GM21723 (cell line): ENCODE measurements at regions not wholly inside any gene's neighbourhood (a gene's known extent, or its start where the extent isn't known, plus 50 kb on each side); places are given as distances from the start of the nearest gene placed in this dataset.

Experiments
- ATAC-seq: cut with Tn5 transposase; IDR thresholded peaks from one replicate; pipeline ENCODE4 v1.9.1; 2021; ENCODE audit warnings: mild to moderate bottlenecking, moderate library complexity; ENCODE audit not compliant: unreplicated experiment

- no peak for ATAC-seq
Measured at GRCh38 chr4:144302704-144303536, 162.4 kb upstream of the GYPA start.

DNA sequence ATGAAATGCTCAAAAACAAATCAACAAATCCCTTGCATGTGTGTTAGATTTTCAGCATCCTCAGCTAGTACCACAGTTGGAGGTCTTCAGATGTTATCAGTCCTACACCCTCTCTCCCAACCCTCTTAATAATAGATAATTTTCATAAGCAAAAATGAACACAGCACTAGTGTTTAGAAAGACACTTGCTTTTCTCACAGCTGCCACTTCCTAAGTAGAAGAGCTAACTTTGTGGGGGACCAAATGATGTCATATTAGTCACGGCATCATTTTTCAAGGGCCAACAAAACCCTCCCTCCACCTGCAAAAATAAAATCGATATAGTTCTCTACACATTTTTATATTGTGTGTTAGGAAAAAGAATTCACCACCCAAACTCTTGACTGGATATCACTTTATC is 163.5 kb upstream of the GYPA start:
- no peak for ATAC-seq

DNA sequence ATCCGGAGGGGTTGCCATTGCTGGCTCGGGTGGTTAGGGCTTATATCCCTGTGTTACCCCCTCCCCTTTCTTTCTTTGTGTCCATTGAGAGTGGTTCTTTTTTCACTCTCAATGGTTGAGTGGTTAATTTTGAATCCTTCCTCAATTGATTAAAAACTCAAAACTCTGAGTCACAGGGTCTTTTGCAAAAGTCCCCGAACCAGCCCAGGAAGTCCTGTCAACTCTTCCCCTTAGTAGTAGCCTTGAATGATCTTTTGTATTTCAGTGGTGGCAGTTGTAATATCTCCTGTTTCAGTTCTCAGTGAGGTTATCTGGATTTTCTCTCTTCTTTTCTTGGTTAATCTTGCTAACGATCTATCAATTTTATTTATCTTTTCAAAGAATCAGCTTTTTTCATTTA is 170.0 kb upstream of the GYPA start:
- ATAC-seq = no peak

DNA sequence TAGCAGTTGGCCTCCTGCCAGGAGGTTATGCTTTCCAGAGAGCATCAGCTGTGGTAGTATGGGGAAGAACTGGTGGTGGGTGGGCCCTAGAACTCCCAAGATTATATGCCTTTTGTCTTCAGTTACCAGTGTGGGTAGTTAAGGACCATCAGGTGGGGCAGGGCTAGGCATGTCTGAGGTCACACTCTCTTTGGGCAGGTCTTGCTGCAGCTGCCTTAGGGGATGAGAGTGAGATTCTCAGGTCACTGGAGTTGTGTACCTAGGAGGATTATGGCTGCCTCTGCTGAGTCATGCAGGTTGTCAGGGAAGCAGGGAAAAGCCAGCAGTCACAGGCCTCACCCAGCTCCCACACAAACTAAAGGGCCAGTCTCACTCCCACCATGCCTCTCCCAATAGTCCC is 172.9 kb upstream of the GYPA start:
- no peak for ATAC-seq

GRCh38 chr4:144316869-144317268 is 176.4 kb upstream of the GYPA start:
- no peak for ATAC-seq

GRCh38 chr4:144318797-144319196 is 178.3 kb upstream of the GYPA start:
- ATAC-seq = no peak

DNA sequence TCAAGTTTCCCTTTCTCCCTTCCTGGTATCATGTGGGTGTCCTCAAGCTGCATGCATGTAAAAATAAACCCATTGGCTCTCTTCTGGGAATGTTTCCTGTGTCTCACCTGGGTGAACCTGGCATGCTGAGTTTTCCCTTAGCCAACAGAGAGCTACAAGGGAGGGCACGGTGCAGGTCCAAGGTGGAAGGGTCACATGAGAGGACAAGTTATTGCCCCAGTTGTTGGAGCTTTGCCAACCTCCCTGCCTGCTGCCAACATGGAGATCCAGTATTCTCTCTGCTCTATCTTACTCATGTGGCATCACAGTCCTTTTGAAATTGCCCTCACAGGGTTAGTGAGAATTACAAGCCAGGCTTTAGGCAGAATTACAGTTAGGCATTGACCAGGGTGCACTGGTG is 196.1 kb upstream of the GYPA start:
- no peak for ATAC-seq

DNA sequence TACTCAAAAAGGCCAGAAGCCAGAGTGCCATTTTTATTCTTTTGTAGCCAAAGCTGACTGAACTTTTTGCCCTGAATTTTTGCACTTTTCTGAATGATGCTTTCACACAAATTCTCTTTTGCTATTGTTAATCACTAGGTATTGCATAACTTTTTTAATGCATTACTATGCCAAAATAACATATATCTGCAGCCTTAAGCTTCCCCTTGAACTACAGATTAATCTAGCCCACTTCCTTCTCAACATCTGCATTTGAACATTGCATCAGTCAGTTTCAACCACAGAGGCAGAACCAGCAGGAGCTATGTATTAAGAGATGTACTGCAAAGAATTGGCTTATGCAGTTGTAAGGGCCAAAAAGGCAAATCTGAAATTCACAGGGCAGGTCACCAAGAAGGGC is 197.6 kb upstream of the GYPA start:
- peak; percentile 81 for ATAC-seq

- ATAC-seq = no peak
Measured at GRCh38 chr4:144338834-144339233, 198.3 kb upstream of the GYPA start.

DNA sequence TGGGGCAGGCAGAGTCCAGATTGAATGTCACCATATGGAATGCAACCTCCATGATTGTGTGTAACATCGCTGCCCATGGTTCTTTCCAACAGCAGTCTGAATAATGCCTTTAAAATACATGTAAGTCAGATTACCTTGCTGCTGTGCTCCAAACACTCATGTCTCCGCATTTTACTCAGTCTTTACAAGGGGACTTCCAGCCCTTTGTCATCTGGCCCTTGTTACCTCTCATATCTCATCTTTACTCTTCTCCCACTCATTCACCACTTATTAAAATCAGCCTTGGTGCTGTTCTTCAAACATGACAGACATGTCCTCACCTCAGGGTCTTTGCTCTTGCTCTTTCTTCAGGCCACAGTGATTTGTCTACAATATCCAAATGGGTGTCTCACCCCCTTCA is 200.4 kb upstream of the GYPA start:
- ATAC-seq = no peak

GRCh38 chr4:144342949-144343760 is 202.6 kb upstream of the GYPA start:
- no peak for ATAC-seq

- no peak for ATAC-seq
Measured at GRCh38 chr4:144347121-144347520, 206.6 kb upstream of the GYPA start.

DNA sequence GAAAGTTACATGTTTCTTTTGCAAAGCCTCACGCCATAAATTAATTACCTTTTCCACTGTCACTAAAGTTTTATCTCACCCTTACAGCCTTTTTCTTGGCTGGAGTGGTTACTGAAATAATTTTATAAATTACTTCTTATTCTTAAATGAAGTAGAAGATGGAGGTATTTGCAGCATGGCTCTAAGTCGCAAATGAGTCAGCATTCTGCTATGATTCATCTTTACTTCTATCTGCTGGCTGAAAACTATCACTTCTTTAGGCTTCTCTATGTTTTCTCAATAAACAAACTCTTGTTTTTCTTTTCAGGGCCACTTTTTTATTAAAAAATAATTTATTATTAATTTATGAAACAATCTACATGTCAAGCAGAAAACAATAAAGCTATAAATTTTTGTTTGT is 210.2 kb upstream of the GYPA start:
- ATAC-seq = no peak

DNA sequence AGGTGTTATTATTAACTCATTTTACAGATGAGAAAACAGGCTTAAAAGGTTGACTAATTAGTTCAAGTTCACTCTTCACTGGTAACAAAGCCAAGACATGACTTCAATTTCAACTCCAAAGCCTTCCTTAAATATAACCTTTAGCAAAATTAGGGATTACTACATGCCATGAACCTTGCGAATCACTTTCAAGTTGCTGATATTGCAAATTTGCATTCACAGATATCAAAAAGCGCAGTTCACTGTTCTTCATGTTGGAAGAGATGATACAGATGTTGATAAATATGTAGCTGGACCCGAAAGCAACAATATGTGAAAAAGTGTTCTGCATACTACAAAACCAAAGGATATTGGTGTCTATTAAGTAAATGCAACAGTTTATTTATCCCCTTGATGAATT is 210.8 kb upstream of the GYPA start:
- ATAC-seq = no peak

- ATAC-seq = no peak
Measured at GRCh38 chr4:144353292-144353691, 212.8 kb upstream of the GYPA start.

GRCh38 chr4:144355811-144356757 is 215.6 kb upstream of the GYPA start:
- peak; percentile 97 for ATAC-seq

- ATAC-seq = no peak
Measured at GRCh38 chr4:144356941-144357381, 216.4 kb upstream of the GYPA start.

GRCh38 chr4:144357975-144358374 is 217.5 kb upstream of the GYPA start:
- peak; percentile 47 for ATAC-seq

- ATAC-seq = no peak
Measured at GRCh38 chr4:144360146-144360793, 219.8 kb upstream of the GYPA start.

GRCh38 chr4:144362366-144362765 is 221.8 kb upstream of the GYPA start:
- no peak for ATAC-seq

DNA sequence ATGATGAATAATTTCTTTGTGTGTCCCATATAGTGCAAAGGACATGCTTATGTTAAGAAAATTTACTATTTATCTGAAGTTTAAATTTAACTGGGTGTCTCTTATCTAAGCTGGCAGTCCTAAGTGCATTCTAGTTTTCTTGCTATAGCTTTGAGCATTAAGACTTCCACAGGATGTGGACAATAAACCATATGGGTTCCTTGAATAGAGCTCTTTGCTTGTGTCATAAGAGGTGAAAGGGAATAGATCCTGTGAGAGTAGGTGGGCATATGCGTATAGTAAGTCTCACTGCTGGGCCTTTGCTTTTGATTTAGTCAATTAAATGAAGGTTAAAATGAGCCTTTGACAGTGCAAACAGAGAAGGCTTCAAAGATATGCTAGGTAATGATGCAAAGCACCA is 223.4 kb upstream of the GYPA start:
- no peak for ATAC-seq
